NCI-H524 (cell line): ENCODE measurements at regions not wholly inside any gene's neighbourhood (a gene's known extent, or its start where the extent isn't known, plus 50 kb on each side); places are given as distances from the start of the nearest gene placed in this dataset.

Source experiments
- DNase-seq, 2 experiments: peaks; one replicate each; lab custom pipeline; 2025; lab: John Stamatoyannopoulos, UW

DNA sequence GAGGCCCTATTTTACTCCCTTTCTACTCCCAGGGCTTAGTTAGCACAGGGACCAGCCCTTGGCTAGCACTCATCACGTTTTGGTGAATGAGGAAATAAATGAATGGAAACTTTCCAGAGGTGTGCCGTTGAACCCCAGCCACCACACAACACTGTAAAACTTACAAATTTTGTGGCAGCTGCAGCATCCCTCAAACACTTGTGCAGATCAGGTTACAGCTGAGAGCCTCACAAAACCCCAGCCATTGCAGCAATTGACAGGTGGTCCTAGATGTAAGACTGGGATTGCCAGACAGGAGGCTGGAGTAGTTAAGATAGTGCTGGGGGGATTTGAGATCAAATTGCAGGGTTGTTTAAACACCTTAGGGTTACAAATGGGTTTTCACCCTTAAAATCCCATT, 482.2 kb upstream of the KIF2A start:
- DNase-seq = peak; percentile 88 to 95

DNA sequence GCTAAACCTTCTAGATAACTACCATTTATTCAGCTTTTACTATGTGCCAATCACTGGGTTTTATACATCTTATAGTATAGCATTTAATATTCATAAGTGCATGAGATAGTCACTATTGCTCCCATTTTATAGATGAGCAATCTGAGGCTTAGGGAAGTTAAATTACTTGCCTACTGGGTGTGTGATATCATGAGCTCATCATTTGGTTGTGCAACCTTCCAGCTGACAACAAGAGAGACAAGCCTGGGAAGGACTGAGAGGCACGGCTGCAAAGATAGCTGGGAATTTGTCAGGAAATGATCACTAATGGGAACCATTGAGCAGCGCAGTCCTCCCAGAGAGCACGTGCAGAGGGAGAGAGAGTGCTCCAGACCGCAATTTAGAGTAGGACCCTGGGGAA, 481.6 kb upstream of the KIF2A start:
- no peak for DNase-seq

DNA sequence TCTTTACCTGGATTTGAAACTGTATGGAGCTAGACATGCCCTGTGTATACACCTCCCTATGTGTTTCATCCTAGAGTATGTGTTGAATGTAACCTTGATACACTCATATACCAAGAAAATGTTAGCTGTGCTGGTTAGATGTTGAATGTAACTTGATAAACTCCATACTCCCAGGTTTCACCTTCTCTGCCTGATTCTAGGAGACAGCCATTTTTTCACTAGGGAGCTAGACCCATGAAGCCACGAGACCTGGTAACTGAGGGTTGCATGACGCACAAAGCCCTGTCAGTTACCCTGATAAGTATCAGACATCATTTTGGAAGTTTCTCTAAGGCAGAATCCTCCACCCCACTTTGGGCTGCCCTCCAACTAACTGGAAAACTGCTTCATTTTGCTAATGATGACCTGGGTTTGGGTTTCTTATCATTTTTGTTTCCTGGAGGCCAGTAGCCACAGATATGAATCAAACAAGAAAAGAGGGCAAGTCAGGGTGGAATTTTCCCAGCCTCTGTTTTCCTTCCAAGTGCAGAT, 478.5 kb upstream of the KIF2A start:
- DNase-seq = no peak

DNA sequence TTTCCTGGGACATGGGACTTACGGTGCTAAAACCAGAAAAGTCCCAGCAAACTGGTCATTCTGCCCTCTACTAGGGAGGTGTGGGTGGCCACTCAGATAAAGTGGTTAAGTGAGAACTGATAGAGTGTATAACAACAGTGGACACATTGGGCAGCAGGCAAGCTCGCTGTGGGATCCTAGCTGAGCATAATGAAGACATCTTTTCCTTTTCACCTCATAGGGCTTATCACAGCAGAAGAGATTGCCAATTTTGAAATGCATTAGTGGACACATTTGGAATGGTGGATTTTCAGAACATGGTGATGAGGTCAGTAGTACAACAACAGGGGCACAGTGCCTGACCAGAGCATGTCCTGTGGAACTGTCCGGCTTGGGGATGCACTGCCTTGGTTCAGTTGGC, 477.1 kb upstream of the KIF2A start:
- DNase-seq = no peak

DNA sequence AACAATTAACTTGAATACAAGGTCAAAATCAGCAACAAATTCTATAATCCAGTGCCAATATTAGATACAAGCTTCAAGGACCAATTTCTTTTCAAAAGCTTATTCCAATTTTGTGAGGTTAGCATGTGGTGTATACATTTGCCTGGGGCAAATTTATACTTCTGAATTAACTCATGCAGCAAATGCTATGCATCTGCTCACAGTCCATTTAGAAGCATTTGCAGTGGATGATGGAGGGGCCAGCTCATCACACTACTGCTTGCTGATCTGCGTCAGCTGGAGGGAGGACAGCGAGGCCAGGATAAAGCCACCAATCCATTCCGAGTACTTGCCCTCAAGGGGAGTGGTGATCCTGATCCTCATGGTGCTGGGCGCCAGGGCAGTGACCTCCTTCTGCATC, 474.3 kb upstream of the KIF2A start:
- no peak for DNase-seq

DNA sequence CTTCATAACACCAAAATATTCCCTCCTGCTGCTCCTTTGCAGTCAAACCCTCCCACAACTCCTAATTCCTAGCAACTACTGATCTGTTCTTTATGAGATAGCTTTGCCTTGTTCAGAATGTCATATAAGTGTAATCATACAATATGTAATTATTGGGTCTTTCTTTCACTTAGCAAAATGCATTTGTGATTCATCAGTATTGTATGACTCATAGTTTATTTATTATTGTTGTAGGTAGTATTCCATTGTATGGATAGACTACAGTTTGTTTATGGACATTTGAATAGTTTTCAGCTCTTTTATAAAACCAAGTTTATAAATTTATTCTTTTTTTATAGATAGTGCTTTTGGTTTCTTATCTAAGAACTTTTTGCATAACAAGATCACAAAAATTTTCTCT, 468.2 kb upstream of the KIF2A start:
- no peak for DNase-seq

DNA sequence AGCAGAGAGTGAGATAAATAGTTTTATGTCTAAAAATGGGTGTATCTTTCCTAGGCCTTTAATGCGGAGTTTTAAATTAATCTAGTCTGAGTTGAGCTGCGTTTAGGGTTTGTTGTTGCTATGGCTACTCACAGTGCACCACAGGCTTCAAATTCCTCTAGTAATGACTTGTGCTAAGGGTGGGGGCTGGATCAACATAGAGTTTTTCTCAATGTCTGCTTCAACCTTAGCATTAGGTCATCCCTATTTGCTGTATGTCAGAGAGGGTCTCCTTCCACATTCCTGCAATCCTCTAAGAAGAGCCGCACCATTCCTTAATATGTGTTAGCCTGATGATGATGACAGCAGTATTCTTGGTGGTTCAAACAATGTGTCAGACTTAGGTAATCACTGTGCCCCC, 465.6 kb upstream of the KIF2A start:
- DNase-seq = no peak

DNA sequence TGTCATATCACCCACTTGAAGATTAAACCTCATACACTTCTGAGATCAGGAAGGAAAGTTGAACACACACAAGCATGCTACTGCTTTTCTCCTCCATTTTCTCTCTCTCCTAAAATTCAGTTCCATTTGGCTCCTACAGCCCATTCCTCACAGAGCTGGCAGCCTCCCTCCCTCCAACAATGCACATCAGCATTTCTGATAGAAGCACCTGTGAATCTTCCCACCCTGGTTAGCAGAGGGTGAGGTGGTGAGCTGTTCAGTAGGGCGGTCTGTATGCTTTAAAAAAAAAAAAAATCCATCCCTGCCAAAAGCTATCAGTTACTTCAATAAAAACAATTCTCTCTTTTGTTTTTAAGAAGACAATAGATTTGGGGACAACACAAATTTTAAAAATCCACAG, 463.2 kb upstream of the KIF2A start:
- no peak for DNase-seq

DNA sequence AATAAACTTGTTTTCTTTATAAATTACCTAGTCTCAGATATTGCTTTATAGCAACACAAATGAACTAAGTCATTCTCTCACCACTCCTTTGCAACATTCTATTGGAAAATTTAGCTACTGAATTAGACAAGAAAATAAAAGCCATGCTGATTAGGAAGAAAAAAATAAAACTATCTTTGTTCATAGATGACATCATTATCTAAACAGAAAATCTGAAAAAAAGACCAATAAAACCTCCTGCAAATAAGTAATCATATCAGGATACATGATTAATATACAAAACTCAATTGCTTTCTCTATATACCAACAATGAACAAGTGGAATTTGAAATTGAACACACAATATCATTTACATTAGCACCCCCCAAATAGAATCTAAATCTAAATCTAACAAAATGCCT, 455.3 kb upstream of the KIF2A start:
- DNase-seq = no peak

DNA sequence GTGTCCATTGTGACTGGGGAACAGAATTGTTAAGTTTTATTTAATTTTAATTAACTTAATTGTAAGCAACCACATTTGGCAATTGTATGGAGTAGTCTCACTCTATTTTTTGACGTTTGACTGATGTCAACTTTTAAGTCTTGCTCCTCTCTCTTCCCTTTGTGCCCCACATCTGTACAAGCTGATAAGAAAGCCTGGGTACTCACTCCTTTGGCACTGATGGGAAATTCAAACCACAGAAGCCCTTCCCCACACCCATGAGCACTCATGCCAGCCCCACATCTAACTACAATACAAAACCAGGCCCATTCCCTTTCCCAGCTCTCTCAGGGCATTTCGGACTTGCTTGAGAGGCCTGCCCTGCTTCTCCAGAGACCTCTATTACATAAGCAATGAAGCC, 451.5 kb upstream of the KIF2A start:
- no peak for DNase-seq

DNA sequence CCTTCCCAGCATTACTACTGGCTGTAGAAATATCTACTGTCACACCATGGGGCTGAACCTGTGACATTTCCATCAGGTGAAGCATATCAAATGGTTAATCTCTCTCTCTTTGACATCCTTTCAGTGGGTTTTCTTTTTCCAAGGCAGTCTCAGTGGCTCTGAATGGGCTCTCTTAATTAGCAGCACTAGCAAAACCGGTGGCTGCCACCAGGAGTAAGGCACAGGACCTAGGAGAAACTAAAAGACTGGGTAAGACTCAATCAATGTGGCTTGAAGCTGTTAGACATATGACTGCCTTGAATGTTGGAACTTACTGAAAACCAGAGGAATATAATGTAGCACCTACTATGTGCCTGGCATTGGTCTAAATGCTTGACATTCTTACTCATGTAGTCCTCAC, 445.0 kb upstream of the KIF2A start:
- no peak for DNase-seq

DNA sequence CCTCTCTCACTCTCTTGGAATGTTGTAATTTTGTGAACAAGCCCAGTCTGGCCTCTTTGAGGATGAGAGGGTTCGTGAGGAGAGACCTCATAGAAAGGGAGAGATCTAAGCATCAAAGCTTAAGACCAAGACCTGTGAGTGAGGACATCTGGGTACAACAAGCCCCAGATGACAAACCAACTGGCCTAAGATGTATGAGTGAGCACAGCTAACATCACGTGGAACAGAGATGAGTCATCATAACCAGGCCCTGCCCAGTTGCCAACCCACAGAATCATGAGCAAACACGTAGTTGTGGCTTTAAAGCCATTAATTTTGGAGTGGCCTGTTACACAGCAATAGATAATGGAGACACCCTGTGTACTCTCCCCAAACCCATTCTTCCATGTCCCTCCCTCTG, 439.1 kb upstream of the KIF2A start:
- no peak for DNase-seq

DNA sequence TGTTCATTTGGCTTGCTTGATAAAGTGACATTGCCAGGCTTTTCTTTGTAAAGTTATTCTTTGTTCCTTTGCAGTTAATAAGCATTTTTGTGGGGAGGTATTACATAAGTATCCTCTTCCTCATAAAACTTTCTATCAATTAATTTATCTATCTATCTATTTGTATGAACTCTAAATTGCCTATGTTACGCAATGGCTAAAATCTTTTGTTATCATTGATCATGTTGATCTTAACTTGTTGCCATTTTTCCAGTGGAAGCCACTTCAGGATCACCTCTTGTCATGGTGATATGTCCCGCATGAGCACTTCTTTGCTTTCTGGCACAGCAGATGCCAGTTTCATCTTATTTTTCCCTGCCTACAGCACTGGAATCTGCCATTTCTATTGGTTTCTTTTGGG, 436.7 kb upstream of the KIF2A start:
- no peak for DNase-seq

DNA sequence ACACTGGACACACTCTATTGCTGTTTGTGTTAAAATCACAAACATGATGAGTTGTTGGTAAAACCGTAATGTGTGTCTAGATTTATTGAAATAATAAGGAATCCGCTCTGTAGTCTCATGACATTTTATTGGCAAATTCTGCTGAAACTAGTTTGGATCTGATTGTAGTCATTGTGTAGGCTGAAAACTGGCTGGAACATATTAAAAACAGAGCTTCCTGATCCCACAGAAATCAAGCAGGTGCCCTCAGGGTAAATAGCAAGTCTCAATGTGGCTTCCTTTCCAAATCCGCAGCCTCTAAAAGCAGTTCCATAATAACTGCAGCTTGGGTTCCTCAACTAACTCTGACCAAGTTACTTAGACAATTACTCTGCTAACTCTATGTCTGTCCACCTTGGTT, 427.5 kb upstream of the KIF2A start:
- no peak for DNase-seq

DNA sequence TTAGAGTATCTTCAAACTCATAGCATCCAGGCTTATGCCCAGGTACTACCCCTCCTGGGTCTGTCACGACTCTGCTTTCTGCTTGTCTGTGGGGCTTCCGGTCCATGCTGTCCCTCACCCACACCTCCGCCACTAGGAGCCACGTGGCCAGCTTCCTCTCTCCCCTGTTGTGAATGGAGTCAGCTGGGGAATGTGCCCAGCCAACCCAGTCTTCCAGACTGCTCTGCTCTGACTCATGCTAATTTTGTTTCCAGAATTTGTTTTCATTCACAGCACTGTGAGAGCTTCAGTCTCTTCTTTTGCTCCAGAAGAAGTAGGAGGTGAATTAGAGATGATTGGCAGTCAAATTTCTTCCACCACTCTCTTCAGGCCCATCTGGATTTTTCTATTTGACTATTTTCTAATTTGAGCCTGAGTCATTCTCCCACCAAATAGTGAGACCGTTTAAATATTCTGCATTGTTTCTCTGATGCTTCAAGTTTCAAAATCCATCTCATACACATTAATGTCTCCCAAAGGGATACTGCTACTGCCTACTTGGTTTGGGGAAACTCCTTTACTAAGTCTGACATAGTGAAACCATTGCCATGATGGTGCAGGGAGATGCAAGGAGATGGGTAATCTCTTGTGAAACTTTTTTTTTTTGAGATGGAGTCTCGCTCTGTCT, 424.1 kb upstream of the KIF2A start:
- no peak for DNase-seq

DNA sequence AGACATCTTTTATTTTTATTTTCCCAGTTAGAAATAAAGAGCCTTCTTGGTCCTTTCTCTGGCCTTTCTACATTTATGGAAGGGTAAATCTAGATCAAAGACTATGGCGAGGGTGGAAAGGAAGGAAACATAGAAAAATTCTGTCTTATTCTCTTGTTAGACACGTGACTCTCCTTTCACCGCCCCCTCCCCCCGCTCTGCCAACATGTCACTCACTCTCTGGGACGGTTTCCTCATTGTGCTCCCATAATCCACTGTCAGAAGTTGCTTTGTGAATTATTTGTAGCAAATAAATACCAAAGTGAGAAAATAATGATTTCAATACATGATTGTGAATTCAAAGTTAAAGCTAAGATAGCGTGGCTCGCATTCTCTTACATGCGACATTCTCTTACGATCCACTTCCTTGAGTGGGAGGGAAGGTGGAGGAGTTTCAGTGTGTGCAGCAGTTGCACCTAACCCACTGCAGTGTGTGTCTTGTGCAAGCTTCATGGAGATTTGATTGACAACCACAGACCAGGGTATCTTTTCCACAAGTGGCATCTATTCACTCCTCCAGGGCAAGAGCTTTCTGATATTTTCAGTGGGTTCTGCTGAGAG, 423.0 kb upstream of the KIF2A start:
- no peak for DNase-seq

DNA sequence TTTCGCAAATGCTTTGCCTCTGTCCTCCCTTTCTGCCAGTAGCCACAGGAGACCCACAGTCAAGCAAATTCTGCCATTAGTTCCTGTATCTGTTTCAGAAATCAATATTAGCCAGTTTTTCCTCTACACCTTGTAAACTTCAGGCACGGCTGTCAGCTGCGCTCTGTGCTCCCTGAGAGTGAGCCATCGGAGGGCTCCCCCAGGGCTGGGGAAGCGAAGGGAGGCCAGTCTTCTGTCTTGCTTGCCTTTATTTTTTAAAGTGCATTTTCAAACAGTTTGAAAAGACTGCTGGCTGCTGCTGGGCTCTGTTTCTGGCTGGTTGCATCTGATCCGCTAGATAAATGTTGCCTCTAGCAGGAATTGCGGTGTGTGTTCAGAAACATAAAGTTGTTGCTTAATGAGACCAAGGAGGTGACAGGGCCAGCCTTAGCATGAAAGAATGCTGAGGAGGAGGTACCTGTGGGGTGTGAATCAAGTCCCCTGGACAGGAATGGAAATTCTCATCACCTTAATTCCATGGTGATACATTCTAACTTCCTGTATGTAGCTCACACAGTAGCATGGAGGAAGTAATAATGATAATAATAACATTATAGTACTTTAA, 421.7 kb upstream of the KIF2A start:
- no peak for DNase-seq

DNA sequence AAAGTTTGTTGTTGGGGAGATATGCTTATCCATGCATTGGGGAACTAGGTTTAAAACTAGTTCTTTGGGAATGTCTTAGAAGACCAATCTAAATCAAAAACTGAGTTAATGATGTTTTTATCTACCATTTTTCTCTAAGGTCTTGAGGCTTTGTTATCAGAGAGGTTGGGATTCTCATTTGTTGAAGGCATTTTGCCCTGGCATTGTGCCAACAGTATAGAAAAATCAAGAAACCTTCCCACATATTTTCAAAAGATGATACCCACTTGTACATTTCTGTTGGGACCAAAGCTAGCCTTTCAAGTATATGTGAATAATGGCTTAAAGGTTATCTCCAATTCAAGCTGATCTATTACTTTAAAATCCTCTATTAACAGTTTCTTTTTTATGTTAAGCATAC, 419.8 kb upstream of the KIF2A start:
- DNase-seq = no peak

DNA sequence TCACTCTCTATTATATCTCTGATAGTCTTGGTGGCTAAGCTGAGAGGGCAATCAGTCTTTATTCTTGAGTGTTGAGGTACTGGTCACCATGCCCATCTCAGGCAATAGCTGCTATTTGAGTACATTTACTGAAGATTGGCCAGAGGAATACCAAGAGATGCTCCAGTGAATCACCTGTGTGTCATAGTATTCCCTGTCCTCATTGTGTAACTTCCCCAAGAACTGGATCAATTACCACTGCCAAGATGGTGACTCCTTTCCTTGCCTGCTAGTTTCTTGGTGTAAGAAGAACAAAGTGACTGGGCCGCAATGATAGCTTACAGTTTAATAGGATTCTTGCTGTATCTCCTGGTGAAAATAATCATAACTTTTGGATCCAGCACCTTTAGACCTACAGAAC, 418.7 kb upstream of the KIF2A start:
- DNase-seq = no peak

DNA sequence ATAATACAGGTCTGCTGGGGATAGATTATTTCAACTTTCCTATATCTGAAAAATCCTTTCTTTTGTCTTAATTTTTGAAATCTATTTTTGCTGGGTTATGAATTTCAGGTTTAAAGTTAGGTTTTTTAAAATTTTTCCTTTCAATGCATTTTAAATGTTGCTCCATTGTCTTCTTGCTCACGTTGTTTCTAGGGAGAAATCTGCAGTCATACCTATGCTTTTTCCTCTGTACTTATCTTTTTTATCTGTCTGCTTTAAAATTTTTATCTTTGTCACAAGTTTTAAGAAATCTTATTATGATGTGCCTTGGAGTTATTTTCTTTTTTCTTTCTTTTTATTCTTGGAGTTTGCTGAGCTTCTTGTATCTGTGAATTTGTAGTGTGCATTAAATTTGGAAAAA, 412.0 kb upstream of the KIF2A start:
- no peak for DNase-seq

DNA sequence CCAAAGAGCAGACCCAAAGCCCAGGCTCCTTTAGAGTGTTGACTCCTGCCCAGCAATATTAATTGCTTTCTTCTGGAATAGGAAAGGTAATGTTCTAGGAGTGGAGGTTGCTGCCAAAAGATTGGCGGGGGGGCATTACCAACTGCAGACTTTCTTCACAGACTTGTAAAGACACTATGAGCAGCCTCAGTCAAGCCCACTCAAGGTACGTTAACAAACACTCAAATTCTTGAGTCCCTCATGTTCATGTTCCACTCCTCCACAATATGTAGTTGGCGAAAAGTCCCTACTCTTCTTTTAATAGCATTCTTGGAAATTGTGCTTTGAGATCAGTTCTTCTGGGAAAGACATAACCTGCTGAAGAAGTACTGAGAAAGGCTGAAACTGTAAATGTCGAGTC, 409.2 kb upstream of the KIF2A start:
- no peak for DNase-seq

DNA sequence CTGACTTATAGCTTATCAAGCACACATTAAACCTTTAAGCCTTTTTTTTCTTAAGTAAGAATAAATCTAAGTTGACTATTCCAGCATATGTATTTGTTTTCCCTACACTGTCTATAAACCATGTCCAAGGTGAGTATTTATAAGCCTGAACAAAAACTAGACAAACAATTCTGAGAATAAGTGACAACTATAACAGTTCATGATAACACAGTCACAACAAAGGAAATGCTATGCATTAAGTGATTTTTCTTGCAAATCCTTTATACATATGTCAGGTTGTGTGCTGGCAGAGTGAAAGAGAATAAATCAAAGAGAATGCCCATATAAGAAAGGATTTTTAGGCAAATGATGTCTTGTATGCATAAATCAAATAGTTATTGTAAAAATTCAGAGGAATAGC, 408.8 kb upstream of the KIF2A start:
- no peak for DNase-seq

DNA sequence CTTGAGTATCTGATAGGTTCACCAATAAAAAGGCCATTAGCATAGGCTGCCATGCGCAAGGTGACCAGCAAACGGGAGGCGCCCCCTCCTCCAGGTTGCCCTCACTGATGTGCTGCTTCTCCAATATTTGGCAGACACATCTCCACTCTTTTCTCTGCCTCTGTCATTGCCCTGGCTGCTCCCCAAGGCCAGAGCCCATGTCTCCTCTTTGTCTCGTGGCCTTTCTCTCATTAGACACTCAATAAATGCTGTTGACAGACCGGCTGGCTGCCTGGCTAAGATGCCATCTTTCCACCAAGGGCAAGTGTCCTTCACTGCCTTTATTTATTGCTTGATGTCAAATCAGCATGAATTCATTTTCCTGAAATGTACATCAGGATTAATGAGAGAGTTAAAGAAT, 404.0 kb upstream of the KIF2A start:
- DNase-seq = no peak

DNA sequence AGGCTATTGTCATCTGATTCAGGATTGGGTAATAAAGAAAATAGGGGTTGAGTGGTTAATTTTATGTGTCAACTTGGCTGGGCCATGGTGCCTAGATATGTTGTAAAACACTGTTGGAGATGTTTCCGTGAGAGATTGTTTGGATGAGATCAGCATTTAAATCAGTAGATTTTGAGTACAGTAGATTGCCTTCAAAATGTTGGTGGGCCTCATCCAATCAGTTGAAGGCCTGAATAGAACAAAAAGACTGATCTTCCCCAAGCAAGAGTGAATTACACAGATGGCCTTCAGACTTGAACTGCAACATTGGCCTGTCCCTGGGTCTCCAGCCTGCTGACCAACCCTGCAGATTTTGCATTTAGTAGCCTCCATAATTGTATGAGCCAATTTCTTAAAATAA, 401.3 kb upstream of the KIF2A start:
- no peak for DNase-seq
